NOMO-1 (cell line): ENCODE measurements at regions not wholly inside any gene's neighbourhood (a gene's known extent, or its start where the extent isn't known, plus 50 kb on each side); places are given as distances from the start of the nearest gene placed in this dataset.
"Not testable (repeated sequence)": the region's sequence is repeated elsewhere in the genome, so short reads cannot be mapped to it uniquely, and the experiment has no call there.

Experiments used
- DNase-seq, 2 experiments: peaks; one replicate each; lab custom pipeline; 2025; ENCODE audit not compliant: unreplicated experiment in 2 of 2; lab: John Stamatoyannopoulos, UW

GRCh38 chr3:81375921-81376320, 385.5 kb downstream of the GBE1 start:
- no peak for DNase-seq

DNA sequence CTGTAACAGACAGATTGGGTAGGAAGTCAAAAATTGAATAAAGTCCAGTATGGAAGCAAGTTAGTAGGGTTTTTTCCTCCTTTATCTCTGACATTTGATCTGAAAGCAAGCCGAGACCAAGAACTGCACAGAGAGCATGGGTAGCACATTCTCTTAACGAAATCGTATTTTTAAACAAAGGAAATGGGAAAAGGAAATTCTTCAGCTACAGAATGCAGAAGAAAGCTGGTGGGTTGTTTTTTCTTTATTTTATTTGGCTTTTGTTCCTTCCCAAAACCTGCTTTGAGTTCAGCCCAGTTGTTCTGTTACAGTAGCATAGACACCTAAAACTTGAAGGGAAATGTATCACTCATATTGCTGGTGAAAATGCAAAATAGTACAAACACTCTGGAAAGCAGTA, 397.0 kb downstream of the GBE1 start:
- DNase-seq: no peak

- DNase-seq: no peak
Observed at GRCh38 chr3:81363816-81364215, 397.6 kb downstream of the GBE1 start.

GRCh38 chr3:81354119-81354518, 407.3 kb downstream of the GBE1 start:
- DNase-seq: no peak

- no peak for DNase-seq
Observed at GRCh38 chr3:81352867-81353266, 408.6 kb downstream of the GBE1 start.

DNA sequence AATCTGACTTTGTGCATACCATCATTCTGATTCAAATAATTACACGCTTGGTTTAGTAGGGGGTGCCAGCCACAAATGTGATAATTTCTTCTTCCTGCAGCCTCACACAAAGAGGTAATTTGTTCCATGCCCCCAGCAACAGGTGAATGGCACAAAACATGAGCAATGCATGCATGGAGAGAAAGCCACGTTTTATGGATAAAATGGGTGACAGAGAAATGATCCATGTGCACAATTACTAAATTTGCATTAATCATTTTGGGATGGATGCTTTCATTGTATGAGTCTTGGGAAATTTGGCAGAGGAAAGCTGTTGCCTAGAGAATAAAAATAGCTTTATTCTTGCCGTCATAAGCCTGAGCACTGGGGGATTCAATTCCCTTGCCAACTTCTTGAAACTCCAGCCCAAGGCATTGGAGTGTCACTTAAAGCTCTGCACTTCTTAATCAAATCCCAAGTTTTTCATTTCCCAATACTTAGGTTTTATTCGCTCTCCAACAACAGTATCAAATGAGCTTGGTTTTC, 411.6 kb downstream of the GBE1 start:
- DNase-seq: no peak

DNA sequence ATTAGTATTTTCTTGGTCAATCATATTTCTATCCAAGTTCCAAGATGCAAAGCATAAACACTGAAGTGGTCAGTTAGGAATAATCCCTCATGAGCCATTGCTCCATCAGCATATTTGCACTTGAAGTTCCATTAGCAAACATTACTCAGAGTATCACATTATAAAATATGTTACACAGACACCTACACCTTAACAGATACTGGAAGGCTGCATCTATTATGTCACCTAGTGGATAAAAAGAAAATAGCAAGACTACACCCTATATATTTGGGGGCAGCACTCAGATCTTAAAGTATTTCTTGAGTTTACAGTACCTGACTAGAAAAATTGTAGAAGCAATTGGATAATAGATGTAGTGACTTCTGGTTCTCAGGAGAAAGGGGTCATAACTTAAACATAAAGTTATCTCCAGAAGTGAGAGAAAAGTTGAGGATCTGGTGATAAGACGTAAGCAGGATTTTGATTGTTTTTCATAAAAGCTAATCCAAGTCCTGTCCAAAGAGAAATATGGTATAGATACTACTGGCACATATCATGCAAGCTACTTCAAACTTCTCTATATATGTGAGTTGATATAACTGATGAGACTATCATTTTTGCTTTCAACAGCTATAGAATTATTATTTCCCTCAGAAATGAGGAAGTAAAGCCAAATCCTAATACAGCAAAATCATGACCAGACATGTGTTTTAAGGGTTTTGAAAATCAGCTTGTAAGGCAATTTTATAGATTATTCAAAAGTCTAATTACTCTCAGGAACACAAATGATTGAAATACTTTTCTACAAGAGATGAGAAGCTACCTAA, 422.2 kb downstream of the GBE1 start:
- DNase-seq: no peak

DNA sequence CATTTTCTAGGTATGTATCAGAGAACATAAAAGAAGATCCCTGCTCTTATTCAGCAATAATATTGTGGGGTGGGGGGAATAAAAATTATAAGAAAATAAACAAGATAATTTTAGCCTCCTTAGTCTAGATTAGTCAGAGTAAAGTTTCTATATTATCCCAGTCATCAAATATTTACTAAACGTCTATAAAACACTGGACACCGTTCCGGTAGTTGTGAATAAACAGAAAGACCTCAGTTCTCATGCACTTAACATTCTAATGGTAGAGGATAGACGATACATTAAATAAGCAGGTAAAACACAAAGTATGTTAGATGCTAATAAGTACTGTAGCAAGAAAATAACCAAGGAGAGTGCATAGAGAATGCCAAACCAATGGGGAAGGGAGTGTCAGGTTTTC, 425.0 kb downstream of the GBE1 start:
- no peak for DNase-seq

DNA sequence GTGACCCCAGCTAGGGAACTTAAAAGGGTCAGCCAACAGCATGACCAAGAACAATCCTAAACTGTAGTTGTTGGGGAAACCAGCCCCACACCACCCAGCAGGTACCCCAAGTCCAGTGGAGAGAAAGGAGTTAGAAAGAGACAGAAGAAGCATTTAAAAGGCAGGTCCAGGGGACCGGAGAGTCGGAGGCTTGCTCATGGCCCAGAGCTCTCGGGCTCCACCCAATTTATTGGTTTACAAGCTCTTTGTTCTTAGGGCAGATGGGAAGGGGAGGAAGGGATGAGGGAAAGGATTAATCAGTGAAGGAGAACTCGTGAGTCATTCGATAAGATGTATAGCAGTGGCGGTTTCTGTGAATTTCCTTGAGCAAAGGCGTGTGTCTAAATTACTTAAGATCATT, 431.6 kb downstream of the GBE1 start:
- DNase-seq: not testable (repeated sequence)

DNA sequence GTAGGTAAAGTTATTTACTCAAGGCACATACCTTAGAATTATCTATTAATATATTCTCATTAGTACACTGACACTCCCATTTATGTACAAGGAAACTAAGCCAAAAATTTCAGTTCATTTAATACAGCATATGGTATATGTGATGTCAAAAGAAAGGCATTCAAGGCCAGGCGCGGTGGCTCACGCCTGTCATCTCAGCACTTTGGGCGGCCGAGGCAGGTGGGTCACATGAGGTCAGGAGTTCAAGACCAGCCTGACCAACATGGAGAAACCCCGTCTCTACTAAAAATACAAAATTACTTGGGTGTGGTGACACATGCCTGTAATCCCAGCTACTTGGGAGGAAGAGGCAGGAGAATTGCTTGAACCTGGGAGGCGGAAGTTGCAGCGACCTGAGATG, 435.2 kb downstream of the GBE1 start:
- DNase-seq: no peak

- DNase-seq: no peak
Observed at GRCh38 chr3:81320862-81321261, 440.6 kb downstream of the GBE1 start.

DNA sequence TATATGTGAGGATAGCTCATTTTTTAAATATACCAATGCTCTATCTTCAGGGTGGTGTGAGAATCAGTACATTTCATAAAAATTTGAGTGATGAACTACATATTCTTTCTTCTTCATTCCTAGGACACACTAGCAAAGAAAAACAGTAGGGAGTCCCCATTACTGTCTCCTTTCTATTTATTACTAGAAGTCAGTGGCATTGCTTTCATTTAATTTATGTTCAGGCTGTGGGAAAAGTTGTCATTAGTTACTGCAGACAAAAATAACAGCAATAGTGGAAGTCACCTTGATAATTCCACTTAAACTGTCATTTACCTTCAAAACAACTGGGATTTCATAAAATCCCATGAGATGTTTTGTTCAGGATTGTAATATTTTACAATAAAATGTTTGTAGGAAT, 446.4 kb downstream of the GBE1 start:
- no peak for DNase-seq

DNA sequence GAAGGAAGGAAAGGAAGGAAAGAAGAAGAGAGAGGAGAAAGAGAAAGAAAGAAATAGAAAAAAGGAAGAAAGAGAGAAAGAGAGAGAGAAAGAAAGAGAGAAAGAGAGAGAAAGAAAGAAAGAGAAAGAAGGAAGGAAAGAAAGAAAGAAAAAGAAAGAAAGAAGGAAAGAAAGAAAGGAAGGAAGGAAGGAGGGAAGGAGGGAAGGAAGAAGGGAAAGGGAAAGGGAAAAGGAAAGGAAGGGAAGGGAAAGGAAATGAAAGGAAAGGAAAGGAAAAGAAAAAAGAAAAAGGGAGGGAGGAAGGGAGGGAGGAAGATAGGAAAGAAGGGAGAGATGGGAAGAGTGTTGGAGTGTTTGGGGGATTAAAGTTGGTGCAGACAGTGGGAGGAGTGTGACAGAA, 450.1 kb downstream of the GBE1 start:
- no peak for DNase-seq

GRCh38 chr3:81308306-81308705, 453.1 kb downstream of the GBE1 start:
- no peak for DNase-seq

DNA sequence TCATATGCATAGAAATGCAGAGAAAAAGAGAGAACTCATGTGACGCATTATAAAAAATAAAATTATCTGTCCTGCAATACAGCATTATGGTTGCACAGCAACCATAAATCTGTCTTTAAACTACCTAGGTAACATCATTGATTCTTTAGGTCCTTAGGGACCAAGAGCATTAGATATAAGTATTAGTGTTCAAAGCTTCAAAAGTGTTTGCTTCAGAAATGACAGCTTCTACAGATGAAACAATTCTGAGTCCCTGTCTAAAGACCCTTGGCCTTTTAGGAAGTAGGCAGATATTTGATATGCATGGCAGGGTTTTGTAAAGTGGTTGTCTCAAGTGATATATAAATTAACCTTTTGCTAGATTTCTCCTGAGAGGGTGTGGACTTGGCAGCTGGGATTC, 454.2 kb downstream of the GBE1 start:
- DNase-seq: no peak

GRCh38 chr3:81303321-81303720, 458.1 kb downstream of the GBE1 start:
- DNase-seq: no peak

DNA sequence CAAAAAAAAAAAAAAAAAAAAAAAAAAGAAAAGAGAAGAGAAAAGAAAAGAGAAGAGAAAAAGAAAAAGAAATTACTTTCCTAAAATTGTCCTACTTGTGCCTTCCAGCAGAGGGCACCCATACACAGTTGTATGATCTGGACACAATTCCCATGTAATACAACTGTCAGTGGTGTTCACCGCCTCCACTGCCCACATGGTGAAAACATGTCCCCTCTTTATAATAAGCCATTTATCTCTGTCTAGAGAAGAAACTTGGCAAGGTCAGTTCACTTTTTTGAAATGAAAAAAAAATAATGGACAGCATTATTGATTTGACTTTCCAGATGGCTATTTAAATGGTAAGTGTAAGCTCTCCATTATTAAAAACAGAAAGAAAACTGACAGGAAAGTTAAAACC, 459.4 kb downstream of the GBE1 start:
- peak in 1 of 2 experiments; percentile 14 for DNase-seq

GRCh38 chr3:81301230-81301629, 460.2 kb downstream of the GBE1 start:
- no peak for DNase-seq

DNA sequence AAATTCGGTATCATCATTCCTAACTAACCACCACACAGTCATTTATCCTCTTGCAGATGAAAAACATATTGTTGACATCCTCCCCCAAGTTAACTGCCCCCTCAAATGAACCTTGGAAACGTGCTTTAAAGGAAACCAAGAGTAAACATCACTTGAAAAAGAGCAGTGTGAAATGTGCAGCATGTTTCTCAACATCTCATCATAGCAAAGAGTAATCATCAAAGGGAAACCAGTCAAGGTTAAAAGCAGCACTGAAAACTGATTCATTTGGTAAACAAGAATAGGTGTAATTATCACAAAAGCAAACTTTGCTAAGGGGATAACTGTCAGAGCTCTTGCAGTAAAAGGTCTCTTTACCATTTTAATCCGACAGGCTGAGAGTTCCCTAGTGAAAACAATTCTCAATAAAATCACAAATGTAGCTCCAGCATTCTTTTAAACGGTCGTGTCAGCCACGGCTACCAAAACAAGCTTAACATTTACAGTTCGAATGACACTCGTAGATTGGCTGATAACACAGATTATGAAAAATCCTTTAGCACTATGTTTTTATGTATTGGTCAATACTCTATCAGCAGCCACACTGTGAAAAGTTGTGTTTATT, 461.0 kb downstream of the GBE1 start:
- no peak for DNase-seq

DNA sequence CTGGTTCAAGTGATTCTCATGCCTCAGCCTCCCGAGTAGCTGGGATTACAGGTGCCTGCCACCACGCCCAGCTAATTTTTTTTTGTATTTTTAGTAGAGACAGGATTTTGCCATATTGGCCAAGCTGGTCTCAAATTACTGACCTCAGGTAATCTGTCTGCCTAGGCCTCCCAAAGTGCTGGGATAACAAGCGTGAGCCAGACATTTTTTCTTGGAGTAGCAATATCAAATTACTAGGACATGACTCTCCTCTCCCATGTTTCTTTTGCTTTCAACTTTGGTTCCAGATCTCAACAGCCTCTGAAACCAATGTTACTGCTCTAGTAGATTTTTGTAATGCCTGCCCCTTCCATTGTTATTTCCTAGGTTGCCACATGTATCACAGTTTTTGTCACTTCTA, 462.0 kb downstream of the GBE1 start:
- DNase-seq: no peak

GRCh38 chr3:81295906-81296577, 465.4 kb downstream of the GBE1 start:
- DNase-seq: no peak

DNA sequence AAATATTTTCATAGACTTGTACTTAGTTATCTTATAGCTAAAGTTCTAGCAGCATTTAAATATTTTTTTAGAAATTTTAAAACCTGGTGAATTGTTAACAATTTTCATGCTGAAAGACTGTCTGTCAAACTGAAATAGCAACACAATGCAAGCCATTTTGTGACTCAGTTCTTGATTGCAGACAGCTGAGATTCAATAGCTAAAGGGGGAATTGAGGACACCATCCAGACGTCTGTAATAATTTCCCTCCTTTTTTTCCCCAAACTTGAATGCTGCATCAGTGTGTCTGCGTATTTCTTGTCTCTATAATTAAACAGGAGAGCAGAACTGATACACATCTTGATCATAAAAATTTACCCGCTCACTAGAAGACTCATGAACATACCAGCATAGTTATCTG, 468.3 kb downstream of the GBE1 start:
- no peak for DNase-seq
